Activated CD8-positive, alpha-beta T cell treated with anti-CD3 and anti-CD28 coated beads, Interleukin-2, amount 10 ng/mL, durations not matched to agents 7 days and 5 days (primary cell): ENCODE measurements at regions not wholly inside any gene's neighbourhood (a gene's known extent, or its start where the extent isn't known, plus 50 kb on each side); places are given as distances from the start of the nearest gene placed in this dataset.

Source experiments
- ATAC-seq: fragments of 150-1000 bp; cut with Tn5 transposase; one replicate; pipeline ENCODE4 v1.10.0; 2021; ENCODE audit warnings: moderate library complexity
- CTCF ChIA-PET: fragments of 350-600 bp; sonication (Branson Sonifier 250); formaldehyde crosslinking; loops from one replicate; lab custom pipeline; 2021; ENCODE audit warnings: antibody characterized with exemption; lab: Charles Lee
- POLR2A ChIA-PET: fragments of 350-600 bp; sonication (Branson Sonifier 250); formaldehyde crosslinking; loops from one replicate; lab custom pipeline; 2021; ENCODE audit warnings: antibody characterized with exemption; lab: Charles Lee
- DNase-seq: peaks from one replicate; pipeline ENCODE4 v3.0.0-alpha.2; 2020
- H3K27ac Mint-ChIP-seq: one replicate; pipeline ENCODE4 v1.8.0; 2021; ENCODE audit warnings: mild to moderate bottlenecking, mixed read lengths
- H3K27me3 Mint-ChIP-seq: one replicate; pipeline ENCODE4 v1.8.0; 2021; ENCODE audit warnings: low read depth, mixed read lengths
- H3K36me3 Mint-ChIP-seq: one replicate; pipeline ENCODE4 v1.8.0; 2021; ENCODE audit warnings: low read depth, mixed read lengths
- H3K4me1 Mint-ChIP-seq: one replicate; pipeline ENCODE4 v1.8.0; 2021; ENCODE audit warnings: low read depth, mixed read lengths
- H3K4me3 Mint-ChIP-seq: one replicate; pipeline ENCODE4 v1.8.0; 2021; ENCODE audit warnings: mild to moderate bottlenecking, mixed read lengths
- H3K9me3 Mint-ChIP-seq: one replicate; pipeline ENCODE4 v1.8.0; 2022; ENCODE audit warnings: mixed read lengths; ENCODE audit not compliant: insufficient read depth

DNA sequence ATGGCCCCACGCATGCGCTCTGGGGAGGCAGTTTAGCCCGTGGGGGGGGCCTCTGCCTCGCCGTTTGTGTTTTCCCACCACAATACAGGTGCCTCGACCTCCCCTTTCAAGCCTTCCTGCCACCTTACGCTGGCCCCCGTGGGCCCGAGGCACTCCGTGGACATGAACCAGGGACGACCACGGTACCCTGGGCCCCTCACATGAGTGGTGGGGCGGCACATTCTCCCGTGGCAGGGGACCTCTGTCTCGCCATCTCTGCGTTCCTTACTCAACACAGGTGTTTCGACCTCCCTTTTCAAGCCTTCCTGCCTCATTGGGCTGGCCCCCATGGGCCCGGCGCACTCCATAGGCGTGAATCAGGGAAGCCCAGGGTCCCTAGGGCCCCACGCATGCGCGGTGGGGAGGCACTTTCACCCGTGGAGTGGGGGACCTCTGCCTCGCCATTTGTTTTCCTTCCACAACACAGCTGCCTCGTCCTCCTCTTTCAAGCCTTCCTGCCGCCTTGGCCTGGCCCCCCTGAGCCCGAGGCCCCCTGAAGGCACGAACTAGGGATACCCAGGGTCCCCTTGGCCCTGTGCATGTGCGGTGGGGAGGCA, 339.5 kb downstream of the ALG10 start:
- Mint-ChIP-seq H3K9me3 (peaks cover 12% of the 10 kb centered on the region), H3K27ac (no peak overlapping the region), H3K27me3 (no peaks in the 10 kb centered on the region), H3K4me1 (no peaks in the 10 kb centered on the region), H3K36me3 (no peaks in the 10 kb centered on the region), H3K4me3 (no peak overlapping the region)
- DNase-seq, result no peak
- ChIA-PET POLR2A (no interaction called here), CTCF (no interaction called here)
- no peak for ATAC-seq

- Mint-ChIP-seq H3K27ac (no peak overlapping the region), H3K4me1 (no peaks in the 10 kb centered on the region), H3K27me3 (no peaks in the 10 kb centered on the region), H3K9me3 (peaks cover 12% of the 10 kb centered on the region), H3K4me3 (no peak overlapping the region), H3K36me3 (no peaks in the 10 kb centered on the region)
- ATAC-seq, result no peak
- no peak for DNase-seq
- ChIA-PET CTCF (no interaction called here), POLR2A (no interaction called here)
Observed at GRCh38 chr12:34363050-34363673, 340.9 kb downstream of the ALG10 start.

DNA sequence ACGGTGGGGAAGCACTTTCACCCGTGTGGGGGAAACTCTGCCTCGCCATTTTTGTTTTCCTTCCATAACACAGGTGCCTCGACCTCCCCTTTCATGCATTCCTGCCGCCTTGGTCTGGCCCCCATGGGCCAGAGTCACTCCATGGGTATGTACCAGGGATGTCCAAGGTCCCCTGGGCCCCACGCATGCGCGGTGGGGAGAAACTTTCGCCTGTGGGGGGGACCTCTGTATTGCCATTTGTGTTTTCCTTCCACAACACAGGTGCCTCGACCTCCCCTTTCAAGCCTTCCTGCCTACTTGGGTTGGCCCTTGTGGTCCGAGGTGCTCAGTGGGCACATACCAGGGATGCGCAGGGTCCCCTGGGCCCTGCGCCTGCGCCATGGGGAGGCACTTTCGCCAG, 345.8 kb downstream of the ALG10 start:
- no peak overlapping the region for H3K4me3 Mint-ChIP-seq
- POLR2A ChIA-PET, result no interaction called here
- CTCF ChIA-PET, result no interaction called here
- H3K27me3 Mint-ChIP-seq, result no peaks in the 10 kb centered on the region
- H3K4me1 Mint-ChIP-seq, result no peaks in the 10 kb centered on the region
- no peak overlapping the region for H3K27ac Mint-ChIP-seq
- ATAC-seq (no peak), DNase-seq (no peak)
- peaks cover 9% of the 10 kb centered on the region for H3K9me3 Mint-ChIP-seq
- no peaks in the 10 kb centered on the region for H3K36me3 Mint-ChIP-seq

GRCh38 chr12:34371050-34371449, 348.8 kb downstream of the ALG10 start:
- no peaks in the 10 kb centered on the region for H3K36me3 Mint-ChIP-seq
- POLR2A ChIA-PET, result no interaction called here
- no peak overlapping the region for H3K27ac Mint-ChIP-seq
- no peak for ATAC-seq
- no peak overlapping the region for H3K4me3 Mint-ChIP-seq
- H3K9me3 Mint-ChIP-seq, result peaks cover 10% of the 10 kb centered on the region
- DNase-seq, result no peak
- CTCF ChIA-PET, result no interaction called here
- no peaks in the 10 kb centered on the region for H3K4me1 Mint-ChIP-seq
- H3K27me3 Mint-ChIP-seq, result no peaks in the 10 kb centered on the region

- ChIA-PET POLR2A (no interaction called here), CTCF (no interaction called here)
- DNase-seq (no peak), ATAC-seq (no peak)
- Mint-ChIP-seq H3K27me3 (no peaks in the 10 kb centered on the region), H3K9me3 (peaks cover 12% of the 10 kb centered on the region), H3K27ac (no peak overlapping the region), H3K4me1 (no peaks in the 10 kb centered on the region), H3K36me3 (no peaks in the 10 kb centered on the region), H3K4me3 (no peak overlapping the region)
Observed at GRCh38 chr12:34372003-34372402, 349.7 kb downstream of the ALG10 start.

DNA sequence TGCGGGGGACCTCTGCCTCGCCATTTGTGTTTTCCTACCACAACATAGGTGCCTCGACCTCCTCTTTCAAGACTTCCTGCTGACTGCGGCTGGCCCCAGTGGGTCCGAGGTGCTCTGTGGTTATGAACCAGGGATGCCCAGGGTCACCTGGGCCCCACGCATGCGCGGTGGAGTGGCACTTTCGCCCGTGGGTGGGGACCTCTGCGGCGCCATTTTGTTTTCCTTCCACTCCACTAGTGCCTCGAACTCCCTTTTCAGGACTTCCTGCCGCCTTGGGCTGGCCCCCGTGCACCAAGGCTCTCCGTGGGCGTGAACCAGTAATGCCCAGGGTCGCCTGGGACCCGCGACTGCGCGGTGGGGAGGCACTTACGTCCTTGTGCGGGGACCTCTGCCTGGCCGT, 351.6 kb downstream of the ALG10 start:
- DNase-seq, result no peak
- ATAC-seq, result no peak
- ChIA-PET POLR2A (no interaction called here), CTCF (no interaction called here)
- no peaks in the 10 kb centered on the region for H3K4me1 Mint-ChIP-seq
- peaks cover 14% of the 10 kb centered on the region for H3K9me3 Mint-ChIP-seq
- no peak overlapping the region for H3K27ac Mint-ChIP-seq
- H3K27me3 Mint-ChIP-seq, result no peaks in the 10 kb centered on the region
- H3K4me3 Mint-ChIP-seq, result no peak overlapping the region
- no peaks in the 10 kb centered on the region for H3K36me3 Mint-ChIP-seq

DNA sequence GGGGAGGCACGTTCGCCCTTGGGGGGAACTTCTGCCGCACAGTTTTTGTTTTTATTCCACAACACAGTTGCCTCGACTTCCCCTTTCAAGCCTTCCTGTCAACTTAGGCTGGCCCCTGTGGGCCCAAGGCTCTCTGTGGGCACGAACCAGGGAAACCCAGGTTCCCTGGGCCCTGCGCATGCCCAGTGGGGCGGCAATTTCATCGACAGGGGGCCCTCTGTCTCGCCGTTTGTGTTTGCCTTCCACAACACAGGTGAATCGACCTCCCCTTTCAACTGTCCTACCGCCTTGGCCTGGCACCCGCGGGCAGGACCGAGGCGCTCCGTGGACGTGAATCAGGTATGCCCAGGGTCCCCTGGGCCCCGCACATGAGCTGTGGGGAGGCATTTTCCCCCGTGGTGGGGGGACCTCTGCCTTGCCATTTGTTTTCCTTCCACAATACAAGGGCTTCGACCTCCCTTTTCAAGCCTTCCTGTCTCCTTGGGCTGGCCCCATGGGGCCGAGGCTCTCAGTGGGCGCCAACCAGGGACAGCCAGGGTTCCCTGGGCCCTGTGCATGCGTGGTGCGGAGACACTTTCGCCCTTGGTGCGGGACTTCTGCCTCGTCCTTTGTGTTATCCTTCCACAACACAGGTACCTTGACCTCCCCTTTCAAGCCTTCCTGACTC, 354.0 kb downstream of the ALG10 start:
- no peaks in the 10 kb centered on the region for H3K27me3 Mint-ChIP-seq
- H3K4me3 Mint-ChIP-seq, result no peak overlapping the region
- H3K36me3 Mint-ChIP-seq, result no peaks in the 10 kb centered on the region
- no peak for DNase-seq
- H3K9me3 Mint-ChIP-seq, result peaks cover 19% of the 10 kb centered on the region
- CTCF ChIA-PET, result no interaction called here
- H3K4me1 Mint-ChIP-seq, result no peaks in the 10 kb centered on the region
- ATAC-seq, result no peak
- POLR2A ChIA-PET, result no interaction called here
- no peak overlapping the region for H3K27ac Mint-ChIP-seq

- Mint-ChIP-seq H3K27me3 (no peaks in the 10 kb centered on the region), H3K36me3 (no peaks in the 10 kb centered on the region), H3K4me3 (no peak overlapping the region), H3K9me3 (peaks cover 22% of the 10 kb centered on the region), H3K27ac (no peak overlapping the region), H3K4me1 (no peaks in the 10 kb centered on the region)
- CTCF ChIA-PET, result no interaction called here
- no peak for ATAC-seq
- POLR2A ChIA-PET, result no interaction called here
- DNase-seq, result no peak
Observed at GRCh38 chr12:34377243-34378035, 355.1 kb downstream of the ALG10 start.

GRCh38 chr12:34379142-34379541, 356.8 kb downstream of the ALG10 start:
- DNase-seq (no peak), ATAC-seq (no peak)
- no peaks in the 10 kb centered on the region for H3K36me3 Mint-ChIP-seq
- CTCF ChIA-PET, result no interaction called here
- no peak overlapping the region for H3K27ac Mint-ChIP-seq
- POLR2A ChIA-PET, result no interaction called here
- no peak overlapping the region for H3K4me3 Mint-ChIP-seq
- no peaks in the 10 kb centered on the region for H3K27me3 Mint-ChIP-seq
- peaks cover 18% of the 10 kb centered on the region for H3K9me3 Mint-ChIP-seq
- no peaks in the 10 kb centered on the region for H3K4me1 Mint-ChIP-seq

GRCh38 chr12:34384693-34385092, 362.4 kb downstream of the ALG10 start:
- Mint-ChIP-seq H3K4me3 (no peak overlapping the region), H3K4me1 (no peaks in the 10 kb centered on the region), H3K27ac (no peak overlapping the region), H3K36me3 (no peaks in the 10 kb centered on the region), H3K9me3 (peaks cover 12% of the 10 kb centered on the region), H3K27me3 (no peaks in the 10 kb centered on the region)
- DNase-seq (no peak), ATAC-seq (no peak)
- POLR2A ChIA-PET, result no interaction called here
- CTCF ChIA-PET, result no interaction called here

- ChIA-PET POLR2A (no interaction called here), CTCF (no interaction called here)
- DNase-seq, result no peak
- Mint-ChIP-seq H3K4me3 (no peak overlapping the region), H3K27ac (no peak overlapping the region), H3K4me1 (no peaks in the 10 kb centered on the region), H3K36me3 (no peaks in the 10 kb centered on the region), H3K27me3 (no peaks in the 10 kb centered on the region), H3K9me3 (peaks cover 9% of the 10 kb centered on the region)
- no peak for ATAC-seq
Observed at GRCh38 chr12:34386016-34386415, 363.7 kb downstream of the ALG10 start.

- ATAC-seq (no peak), DNase-seq (no peak)
- Mint-ChIP-seq H3K27ac (no peak overlapping the region), H3K4me1 (no peaks in the 10 kb centered on the region), H3K36me3 (no peaks in the 10 kb centered on the region), H3K4me3 (no peak overlapping the region), H3K9me3 (peaks cover 9% of the 10 kb centered on the region), H3K27me3 (no peaks in the 10 kb centered on the region)
- ChIA-PET POLR2A (no interaction called here), CTCF (no interaction called here)
Observed at GRCh38 chr12:34386621-34387255, 364.4 kb downstream of the ALG10 start.
